CD14-positive monocyte (primary cell): ENCODE measurements at regions not wholly inside any gene's neighbourhood (a gene's known extent, or its start where the extent isn't known, plus 50 kb on each side); places are given as distances from the start of the nearest gene placed in this dataset.

Experiments
- DNase-seq, 3 donors: peaks; one replicate each; pipeline ENCODE4 v3.0.0-alpha.2; 2011 to 2022
- H2AFZ ChIP-seq: 2 replicates; pipeline ENCODE4 v1.6.0; 2012; ENCODE audit warnings: mild to moderate bottlenecking, low read depth, low read length, inconsistent platforms; ENCODE audit not compliant: insufficient read depth, poor library complexity, severe bottlenecking
- H3K27ac ChIP-seq, 2 donors: 1 replicate in 1 of 2; 2 replicates in 1 of 2; pipeline ENCODE4 v1.5.1; 2012 to 2013; ENCODE audit warnings: low read length in 2 of 2, control low read depth in 1 of 2, inconsistent platforms in 1 of 2, low read depth in 1 of 2, mild to moderate bottlenecking in 1 of 2
- H3K27me3 ChIP-seq, 2 donors: one replicate each; pipeline versions ENCODE4 v1.6.0 to v1.6.1; 2011 to 2013; ENCODE audit warnings: low read length in 2 of 2; ENCODE audit not compliant: control insufficient read depth in 2 of 2, insufficient read depth in 2 of 2
- H3K36me3 ChIP-seq, 2 donors: replicated peaks in 1 of 2; 1 replicate in 1 of 2; 2 replicates in 1 of 2; pipeline versions ENCODE4 v1.5.1 to v1.6.1; 2012 to 2013; ENCODE audit warnings: low read length in 2 of 2, control low read depth in 1 of 2, inconsistent platforms in 1 of 2, mild to moderate bottlenecking in 1 of 2; ENCODE audit not compliant: insufficient read depth in 2 of 2, control insufficient read depth in 1 of 2
- H3K4me1 ChIP-seq, 2 donors: 1 replicate in 1 of 2; 2 replicates in 1 of 2; pipeline versions ENCODE4 v1.5.1 to v1.6.1; 2012 to 2013; ENCODE audit warnings: low read length in 2 of 2, control low read depth in 1 of 2, inconsistent platforms in 1 of 2, mild to moderate bottlenecking in 1 of 2, moderate library complexity in 1 of 2; ENCODE audit not compliant: insufficient read depth in 2 of 2, control insufficient read depth in 1 of 2
- H3K4me2 ChIP-seq: replicated peaks from 2 replicates; pipeline ENCODE3; 2012; ENCODE audit warnings: low read length, moderate library complexity, mild to moderate bottlenecking; ENCODE audit not compliant: poor library complexity, severe bottlenecking; ENCODE audit errors: extremely low read depth
- H3K4me3 ChIP-seq, 3 experiments: fragments of 200-600 bp in 1 of 3; sonication (generic) in 1 of 3; replicated peaks in 1 of 3; 1 replicate in 2 of 3; 2 replicates in 1 of 3; pipeline ENCODE4 v1.5.1; 2011 to 2013; ENCODE audit warnings: low read length in 3 of 3, mild to moderate bottlenecking in 3 of 3, control low read depth in 2 of 3, low read depth in 2 of 3, inconsistent platforms in 1 of 3, moderate library complexity in 1 of 3
- H3K79me2 ChIP-seq: 2 replicates; pipeline ENCODE4 v1.6.0; 2012; ENCODE audit warnings: mild to moderate bottlenecking, control low read depth, inconsistent platforms, low read length, moderate library complexity; ENCODE audit not compliant: insufficient read depth
- H3K9ac ChIP-seq: 2 replicates; pipeline ENCODE4 v1.6.0; 2017; ENCODE audit warnings: low read length, mild to moderate bottlenecking; ENCODE audit not compliant: insufficient read depth, poor library complexity, severe bottlenecking
- H3K9me3 ChIP-seq, 2 donors: replicated peaks in 1 of 2; 1 replicate in 1 of 2; 2 replicates in 1 of 2; pipeline versions ENCODE4 v1.5.1 to v1.6.1; 2012 to 2013; ENCODE audit warnings: low read length in 2 of 2, control low read depth in 1 of 2; ENCODE audit not compliant: control insufficient read depth in 1 of 2, insufficient read depth in 1 of 2
- H4K20me1 ChIP-seq: 2 replicates; pipeline ENCODE4 v1.6.0; 2012; ENCODE audit warnings: mild to moderate bottlenecking, low read length, control low read depth, moderate library complexity; ENCODE audit not compliant: insufficient read depth
- H3K27ac Mint-ChIP-seq, 7 donors: one replicate each; pipeline ENCODE4 v1.8.0; 2020; ENCODE audit warnings: mild to moderate bottlenecking in 7 of 7, mixed read lengths in 7 of 7, moderate library complexity in 6 of 7, inconsistent platforms in 2 of 7
- H3K27me3 Mint-ChIP-seq, 3 donors: one replicate each; pipeline ENCODE4 v1.8.0; 2021 to 2022; ENCODE audit warnings: low read depth in 3 of 3, mild to moderate bottlenecking in 3 of 3, mixed read lengths in 3 of 3, moderate library complexity in 3 of 3, inconsistent platforms in 1 of 3
- H3K36me3 Mint-ChIP-seq, 2 donors: one replicate each; pipeline ENCODE4 v1.8.0; 2020; ENCODE audit warnings: mixed read lengths in 2 of 2, inconsistent platforms in 1 of 2, mild to moderate bottlenecking in 1 of 2
- H3K4me1 Mint-ChIP-seq: one replicate; pipeline ENCODE4 v1.8.0; 2020; ENCODE audit warnings: mild to moderate bottlenecking, mixed read lengths
- H3K4me3 Mint-ChIP-seq, 2 donors: one replicate each; pipeline ENCODE4 v1.8.0; 2020; ENCODE audit warnings: mild to moderate bottlenecking in 2 of 2, mixed read lengths in 2 of 2, moderate library complexity in 1 of 2
- H3K9me3 Mint-ChIP-seq, 7 donors: one replicate each; pipeline ENCODE4 v1.8.0; 2020 to 2022; ENCODE audit warnings: mixed read lengths in 7 of 7, mild to moderate bottlenecking in 6 of 7, moderate library complexity in 6 of 7, inconsistent platforms in 2 of 7
- WGBS: methylation state at CpG from one replicate; pipeline ENCODE4 v1.1.5; 2013; ENCODE audit warnings: missing lambda C conversion rate; ENCODE audit not compliant: insufficient coverage; 5-methylcytosine and 5-hydroxymethylcytosine counted together
- intact Hi-C, 2 donors: fragments of 100-400 bp; cut with micrococcal nuclease; formaldehyde crosslinking; loops; one replicate each; pipeline versions ENCODE4 v1.15.0 to v1.15.1; 2023
- TF ChIP-seq, protein P1 (sequence below): fragments of 200-600 bp; IDR thresholded peaks from one replicate; pipeline ENCODE4 v1.8.0; 2022; ENCODE audit warnings: antibody characterized with exemption, mild to moderate bottlenecking

DNA sequence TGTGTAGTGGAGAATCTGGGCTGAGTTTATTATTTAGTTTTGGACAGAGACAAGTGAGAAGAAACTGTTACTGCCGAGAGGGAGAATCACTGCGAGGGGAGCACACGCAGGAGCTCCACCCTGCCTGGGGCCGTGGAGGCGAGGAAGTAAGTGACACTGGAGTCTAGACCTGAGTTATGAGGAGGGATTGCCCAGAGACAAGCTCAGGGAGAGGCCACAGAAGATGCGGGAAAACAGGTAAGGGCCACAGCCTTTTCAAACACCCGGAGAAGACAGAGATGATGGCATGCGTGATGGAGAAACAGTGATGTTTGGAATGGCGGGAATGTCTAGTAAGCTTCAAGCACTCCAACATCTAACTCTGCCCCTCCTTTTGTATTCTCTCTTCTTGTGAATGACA, 84.1 kb downstream of the TNFSF11 start:
- Histone ChIP-seq H3K4me1 (no peaks in the 10 kb centered on the region), H3K27ac (no peak overlapping the region), H3K36me3 (no peaks in the 10 kb centered on the region), H3K4me3 (no peak overlapping the region), H2AFZ (no peak overlapping the region), H3K27me3 (peaks cover 2 to 6% of the 10 kb centered on the region in 2 donors), H3K9ac (no peak overlapping the region), H3K4me2 (no peak overlapping the region), H4K20me1 (no peaks in the 10 kb centered on the region), H3K79me2 (no peaks in the 10 kb centered on the region), H3K9me3 (no peaks in the 10 kb centered on the region)
- Mint-ChIP-seq H3K9me3 (peaks cover 0 to 1% (median 0%) of the 10 kb centered on the region in 7 donors), H3K36me3 (no peaks in the 10 kb centered on the region), H3K27me3 (peaks cover 2 to 7% (median 6%) of the 10 kb centered on the region in 3 donors), H3K27ac (no peak overlapping the region), H3K4me3 (no peak overlapping the region), H3K4me1 (no peaks in the 10 kb centered on the region)
- TF ChIP-seq, protein P1, sequence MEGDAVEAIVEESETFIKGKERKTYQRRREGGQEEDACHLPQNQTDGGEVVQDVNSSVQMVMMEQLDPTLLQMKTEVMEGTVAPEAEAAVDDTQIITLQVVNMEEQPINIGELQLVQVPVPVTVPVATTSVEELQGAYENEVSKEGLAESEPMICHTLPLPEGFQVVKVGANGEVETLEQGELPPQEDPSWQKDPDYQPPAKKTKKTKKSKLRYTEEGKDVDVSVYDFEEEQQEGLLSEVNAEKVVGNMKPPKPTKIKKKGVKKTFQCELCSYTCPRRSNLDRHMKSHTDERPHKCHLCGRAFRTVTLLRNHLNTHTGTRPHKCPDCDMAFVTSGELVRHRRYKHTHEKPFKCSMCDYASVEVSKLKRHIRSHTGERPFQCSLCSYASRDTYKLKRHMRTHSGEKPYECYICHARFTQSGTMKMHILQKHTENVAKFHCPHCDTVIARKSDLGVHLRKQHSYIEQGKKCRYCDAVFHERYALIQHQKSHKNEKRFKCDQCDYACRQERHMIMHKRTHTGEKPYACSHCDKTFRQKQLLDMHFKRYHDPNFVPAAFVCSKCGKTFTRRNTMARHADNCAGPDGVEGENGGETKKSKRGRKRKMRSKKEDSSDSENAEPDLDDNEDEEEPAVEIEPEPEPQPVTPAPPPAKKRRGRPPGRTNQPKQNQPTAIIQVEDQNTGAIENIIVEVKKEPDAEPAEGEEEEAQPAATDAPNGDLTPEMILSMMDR: no peak
- WGBS: 96% methylated on average over 5 of the region's 9 CpGs
- intact Hi-C loops: no loop called here
- DNase-seq: no peak

DNA sequence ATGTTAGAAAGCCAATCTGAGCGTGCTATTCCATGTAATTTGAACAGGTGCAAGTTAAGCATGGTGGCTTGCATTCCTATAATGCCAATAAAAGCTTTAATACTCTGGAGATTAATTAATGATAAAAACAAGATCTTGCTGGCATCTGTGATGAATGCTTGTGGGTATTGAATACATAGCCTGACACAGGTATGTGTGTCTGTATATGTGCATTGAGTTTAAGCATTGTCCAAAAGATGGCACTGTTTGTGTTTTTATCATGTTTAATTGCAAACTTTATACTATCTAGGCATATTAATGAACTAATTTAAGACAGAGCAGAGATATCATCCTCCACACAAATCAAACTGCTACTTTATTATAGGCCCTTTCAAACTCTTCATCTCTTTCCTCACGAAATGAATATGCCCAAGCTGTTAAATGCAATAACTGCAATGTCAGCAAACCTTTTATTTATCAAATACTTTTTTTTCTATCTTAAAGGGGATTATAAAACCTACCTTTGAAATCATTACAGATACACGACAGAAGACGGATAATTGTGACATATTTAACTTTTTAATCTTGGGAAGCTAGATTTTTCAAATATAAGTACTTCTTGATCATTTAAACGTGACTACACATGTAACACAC, 86.5 kb downstream of the TNFSF11 start:
- no peaks in the 10 kb centered on the region for H3K9me3 ChIP-seq
- Mint-ChIP-seq H3K36me3 (no peaks in the 10 kb centered on the region), H3K27ac (no peak overlapping the region), H3K27me3 (peaks cover 2 to 5% (median 4%) of the 10 kb centered on the region in 3 donors), H3K9me3 (peaks cover 0 to 9% (median 5%) of the 10 kb centered on the region in 7 donors), H3K4me3 (no peak overlapping the region), H3K4me1 (no peaks in the 10 kb centered on the region)
- no peak for DNase-seq
- no peak overlapping the region for H2AFZ ChIP-seq
- no peak overlapping the region for H3K4me2 ChIP-seq
- H3K27ac ChIP-seq: no peak overlapping the region
- H3K9ac ChIP-seq: no peak overlapping the region
- no peaks in the 10 kb centered on the region for H3K36me3 ChIP-seq
- no peaks in the 10 kb centered on the region for H3K4me1 ChIP-seq
- no CpG with 5 or more reads among the region's 5 CpGs for WGBS
- intact Hi-C loops: no loop called here
- TF ChIP-seq, protein P1: no peak
- no peaks in the 10 kb centered on the region for H4K20me1 ChIP-seq
- no peaks in the 10 kb centered on the region for H3K79me2 ChIP-seq
- H3K4me3 ChIP-seq: no peak overlapping the region
- H3K27me3 ChIP-seq: peaks cover 2 to 4% of the 10 kb centered on the region in 2 donors
